Lower lobe of right lung (tissue), 2 donors: ENCODE measurements at regions not wholly inside any gene's neighbourhood (a gene's known extent, or its start where the extent isn't known, plus 50 kb on each side); places are given as distances from the start of the nearest gene placed in this dataset.
A peak's percentile ranks its signal among the peaks of the same experiment; 100 is the strongest.

Experiments
- ATAC-seq, 2 donors: fragments of 200-7000 bp; cut with Tn5 transposase; one replicate each; pipeline ENCODE4 v1.9.1; 2020 to 2022; ENCODE audit warnings: mild to moderate bottlenecking in 2 of 2, moderate library complexity in 2 of 2
- DNase-seq: peaks from one replicate; pipeline ENCODE4 v3.0.0-alpha.2; 2020
- H3K27ac ChIP-seq: fragments of 200-600 bp; one replicate; pipeline ENCODE4 v1.8.0; 2022
- H3K27me3 ChIP-seq: fragments of 200-600 bp; one replicate; pipeline ENCODE4 v1.8.0; 2022; ENCODE audit warnings: low read depth
- H3K36me3 ChIP-seq: fragments of 200-600 bp; one replicate; pipeline ENCODE4 v1.8.0; 2022; ENCODE audit warnings: mild to moderate bottlenecking
- H3K4me1 ChIP-seq: fragments of 200-600 bp; one replicate; pipeline ENCODE4 v1.8.0; 2022
- H3K4me3 ChIP-seq: fragments of 200-600 bp; one replicate; pipeline ENCODE4 v1.8.0; 2022; ENCODE audit warnings: mild to moderate bottlenecking
- H3K9me3 ChIP-seq: fragments of 200-600 bp; one replicate; pipeline ENCODE4 v1.8.0; 2022
- CTCF ChIP-seq: fragments of 200-600 bp; IDR thresholded peaks from one replicate; pipeline ENCODE4 v1.8.0; 2022; ENCODE audit warnings: antibody characterized with exemption, mild to moderate bottlenecking
- intact Hi-C: fragments of 100-400 bp; cut with DNase I; formaldehyde crosslinking; loops from one replicate; pipeline ENCODE4 v1.11.0; 2022
- donor health status: DM: no; HTN: yes; CAD: no; lungs with severe emphysema.

- TF ChIP-seq CTCF, result no peak
- DNase-seq (no peak), ATAC-seq (no peak)
- Histone ChIP-seq H3K4me3 (no peak overlapping the region), H3K36me3 (no peaks in the 10 kb centered on the region), H3K27me3 (no peaks in the 10 kb centered on the region), H3K27ac (no peak overlapping the region), H3K4me1 (no peaks in the 10 kb centered on the region), H3K9me3 (no peaks in the 10 kb centered on the region)
- intact Hi-C loops, result no loop called here
These were observed 186.4 kb upstream of the PUDP start for GRCh38 chrX:7334253-7334935.

- H3K27me3 ChIP-seq, result no peaks in the 10 kb centered on the region
- DNase-seq, result no peak
- peak in 1 of 2 donors; percentile 29 for ATAC-seq
- no peak for TF ChIP-seq CTCF
- no peak overlapping the region for H3K4me3 ChIP-seq
- no peaks in the 10 kb centered on the region for H3K36me3 ChIP-seq
- H3K27ac ChIP-seq, result no peak overlapping the region
- no peaks in the 10 kb centered on the region for H3K4me1 ChIP-seq
- H3K9me3 ChIP-seq, result no peaks in the 10 kb centered on the region
- intact Hi-C loops, result no loop called here
These were observed 183.2 kb upstream of the PUDP start for GRCh38 chrX:7330971-7331746.

GRCh38 chrX:7330556-7330955 is 182.6 kb upstream of the PUDP start:
- intact Hi-C loops, result no loop called here
- no peak for TF ChIP-seq CTCF
- no peak for DNase-seq
- no peak overlapping the region for H3K4me3 ChIP-seq
- no peaks in the 10 kb centered on the region for H3K27me3 ChIP-seq
- ATAC-seq, result no peak
- H3K36me3 ChIP-seq, result no peaks in the 10 kb centered on the region
- H3K27ac ChIP-seq, result no peak overlapping the region
- no peaks in the 10 kb centered on the region for H3K4me1 ChIP-seq
- no peaks in the 10 kb centered on the region for H3K9me3 ChIP-seq

- no peak for ATAC-seq
These were observed 170.7 kb upstream of the PUDP start for GRCh38 chrX:7318661-7319060.

GRCh38 chrX:7318241-7318640 is 170.3 kb upstream of the PUDP start:
- intact Hi-C loops, result no loop called here
- H3K27me3 ChIP-seq, result no peaks in the 10 kb centered on the region
- H3K36me3 ChIP-seq, result no peaks in the 10 kb centered on the region
- no peak overlapping the region for H3K27ac ChIP-seq
- H3K4me1 ChIP-seq, result no peaks in the 10 kb centered on the region
- DNase-seq (no peak), ATAC-seq (no peak)
- H3K4me3 ChIP-seq, result no peak overlapping the region
- TF ChIP-seq CTCF, result no peak
- no peaks in the 10 kb centered on the region for H3K9me3 ChIP-seq

More at GRCh38 chrX:7318661-7319060, 170.7 kb upstream of the PUDP start:
- intact Hi-C loops, result no loop called here
- no peaks in the 10 kb centered on the region for H3K4me1 ChIP-seq
- no peaks in the 10 kb centered on the region for H3K36me3 ChIP-seq
- no peak for DNase-seq
- no peaks in the 10 kb centered on the region for H3K9me3 ChIP-seq
- no peak overlapping the region for H3K4me3 ChIP-seq
- no peaks in the 10 kb centered on the region for H3K27me3 ChIP-seq
- H3K27ac ChIP-seq, result no peak overlapping the region
- TF ChIP-seq CTCF, result no peak
